GM12865 (cell line): ENCODE measurements at regions not wholly inside any gene's neighbourhood (a gene's known extent, or its start where the extent isn't known, plus 50 kb on each side); places are given as distances from the start of the nearest gene placed in this dataset.

ENCODE experiments used
- DNase-seq: peaks from one replicate; pipeline ENCODE4 v3.0.0; 2010; ENCODE audit warnings: low read depth
- H3K4me3 ChIP-seq: 2 replicates; pipeline ENCODE4 v1.5.1; 2011; ENCODE audit warnings: mild to moderate bottlenecking, low read depth, low read length, control low read depth
- CTCF ChIP-seq: IDR thresholded peaks from 2 replicates; pipeline ENCODE4 v1.5.1; 2011; ENCODE audit warnings: low read length, control low read depth, low read depth, inconsistent platforms; ENCODE audit not compliant: insufficient read depth; ENCODE audit errors: missing control alignments

DNA sequence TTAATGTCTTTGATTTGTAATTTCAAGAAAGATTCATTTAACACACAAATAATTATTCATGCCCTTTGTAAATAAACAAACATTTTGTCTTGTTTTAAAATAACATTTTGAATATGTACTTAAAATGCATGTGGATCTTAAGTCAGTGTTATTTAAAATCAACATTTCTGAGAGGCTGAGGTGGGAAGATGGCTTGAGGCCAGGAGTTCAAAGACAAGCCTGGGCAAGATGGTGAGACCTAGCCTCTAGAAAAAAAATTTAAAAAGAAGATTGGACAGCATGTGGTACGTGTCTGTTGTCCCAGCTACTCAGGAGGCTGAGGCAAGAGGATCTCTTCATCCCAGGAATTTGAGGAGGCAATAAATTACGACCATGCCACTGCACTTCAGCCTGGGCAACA lies 1268.2 kb downstream of the SLITRK1 start:
- no peak overlapping the region for H3K4me3 ChIP-seq
- TF ChIP-seq CTCF: no peak
- DNase-seq: no peak

GRCh38 chr13:82606008-82606407 lies 1276.3 kb downstream of the SLITRK1 start:
- no peak overlapping the region for H3K4me3 ChIP-seq
- DNase-seq: no peak
- no peak for TF ChIP-seq CTCF

GRCh38 chr13:82597747-82598146 lies 1284.5 kb downstream of the SLITRK1 start:
- H3K4me3 ChIP-seq: no peak overlapping the region
- DNase-seq: no peak
- no peak for TF ChIP-seq CTCF

DNA sequence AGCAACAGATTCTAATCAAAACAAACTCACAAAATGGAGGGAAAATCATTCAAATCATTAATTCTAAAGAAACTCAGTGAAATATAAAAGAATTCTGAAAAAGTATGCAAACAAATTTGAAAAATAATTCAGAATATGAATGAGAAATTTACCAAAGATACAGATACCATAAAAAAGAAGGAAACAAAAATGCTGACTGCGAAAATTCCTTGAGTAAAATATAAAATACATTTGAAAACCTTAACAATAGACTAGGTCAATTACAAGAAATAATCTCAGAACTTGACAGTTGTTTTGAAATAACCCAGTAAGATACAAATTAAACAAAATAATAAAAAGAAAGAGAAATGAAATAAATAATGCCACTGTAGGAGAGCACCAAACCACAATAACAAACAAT lies 1289.0 kb downstream of the SLITRK1 start:
- TF ChIP-seq CTCF: no peak
- DNase-seq: no peak

GRCh38 chr13:82571653-82572052 lies 1310.6 kb downstream of the SLITRK1 start:
- TF ChIP-seq CTCF: no peak
- no peak for DNase-seq
- H3K4me3 ChIP-seq: no peak overlapping the region

More for the DNA sequence above, 1289.0 kb downstream of the SLITRK1 start:
- no peak overlapping the region for H3K4me3 ChIP-seq

GRCh38 chr13:82569581-82569980 lies 1312.7 kb downstream of the SLITRK1 start:
- H3K4me3 ChIP-seq: no peak overlapping the region
- DNase-seq: no peak
- TF ChIP-seq CTCF: no peak

GRCh38 chr13:82566864-82567263 lies 1315.4 kb downstream of the SLITRK1 start:
- DNase-seq: no peak
- H3K4me3 ChIP-seq: no peak overlapping the region
- no peak for TF ChIP-seq CTCF
